ENCODE measurements at regions not wholly inside any gene's neighbourhood (a gene's known extent, or its start where the extent isn't known, plus 50 kb on each side); places are given as distances from the start of the nearest gene placed in this dataset.
A peak's percentile ranks its signal among the peaks of the same experiment; 100 is the strongest.

- Histone ChIP-seq H3K36me3 (ENCODE audit: low read depth, low read length) (no peaks in the 10 kb centered on the region), H3K9me2 (replicated peaks; ENCODE audit: low read length) (no peaks in the 10 kb centered on the region), H2AFZ (ENCODE audit: low read length) (no peak overlapping the region), H3K27me3 (ENCODE audit: low read length) (no peaks in the 10 kb centered on the region), H3K4me1 (ENCODE audit: insufficient read depth, low read length) (no peaks in the 10 kb centered on the region), H3K9ac (ENCODE audit: low read length) (no peak overlapping the region), H4K20me1 (ENCODE audit: low read length) (no peaks in the 10 kb centered on the region), H3K4me3 (ENCODE audit: low read length) (no peak overlapping the region), H3K9me3 (ENCODE audit: low read length) (no peaks in the 10 kb centered on the region), H3K4me2 (ENCODE audit: low read length) (no peak overlapping the region), H3K27ac (ENCODE audit: low read length) (no peak overlapping the region), H3F3A (ENCODE audit: low read length, unreplicated experiment) (no peaks in the 10 kb centered on the region), H3K79me2 (ENCODE audit: low read length) (no peaks in the 10 kb centered on the region)
- ChIA-PET CTCF (no interaction called here), POLR2A (ENCODE audit: unreplicated experiment) (no interaction called here)
- ATAC-seq (no peak), DNase-seq (no peak)
- no peak for TF ChIP-seq EZH2phosphoT487 (IDR thresholded peaks at IDR 0.05; ENCODE audit: borderline replicate concordance, low read length)
- no peak for TF ChIP-seq EZH2 (IDR thresholded peaks at IDR 0.05; ENCODE audit: low read length, unreplicated experiment)
- TF ChIP-seq, protein P1, sequence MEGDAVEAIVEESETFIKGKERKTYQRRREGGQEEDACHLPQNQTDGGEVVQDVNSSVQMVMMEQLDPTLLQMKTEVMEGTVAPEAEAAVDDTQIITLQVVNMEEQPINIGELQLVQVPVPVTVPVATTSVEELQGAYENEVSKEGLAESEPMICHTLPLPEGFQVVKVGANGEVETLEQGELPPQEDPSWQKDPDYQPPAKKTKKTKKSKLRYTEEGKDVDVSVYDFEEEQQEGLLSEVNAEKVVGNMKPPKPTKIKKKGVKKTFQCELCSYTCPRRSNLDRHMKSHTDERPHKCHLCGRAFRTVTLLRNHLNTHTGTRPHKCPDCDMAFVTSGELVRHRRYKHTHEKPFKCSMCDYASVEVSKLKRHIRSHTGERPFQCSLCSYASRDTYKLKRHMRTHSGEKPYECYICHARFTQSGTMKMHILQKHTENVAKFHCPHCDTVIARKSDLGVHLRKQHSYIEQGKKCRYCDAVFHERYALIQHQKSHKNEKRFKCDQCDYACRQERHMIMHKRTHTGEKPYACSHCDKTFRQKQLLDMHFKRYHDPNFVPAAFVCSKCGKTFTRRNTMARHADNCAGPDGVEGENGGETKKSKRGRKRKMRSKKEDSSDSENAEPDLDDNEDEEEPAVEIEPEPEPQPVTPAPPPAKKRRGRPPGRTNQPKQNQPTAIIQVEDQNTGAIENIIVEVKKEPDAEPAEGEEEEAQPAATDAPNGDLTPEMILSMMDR (conservative IDR thresholded peaks at IDR 0.05; ENCODE audit: low read depth, low read length) = no peak
- intact Hi-C loops (cut with micrococcal nuclease) = no loop called here
- no TSS peak for BruUV-seq (replicated peaks)
Observed at GRCh38 chr2:35228584-35228983, 1127.0 kb upstream of the CRIM1 start.

DNA sequence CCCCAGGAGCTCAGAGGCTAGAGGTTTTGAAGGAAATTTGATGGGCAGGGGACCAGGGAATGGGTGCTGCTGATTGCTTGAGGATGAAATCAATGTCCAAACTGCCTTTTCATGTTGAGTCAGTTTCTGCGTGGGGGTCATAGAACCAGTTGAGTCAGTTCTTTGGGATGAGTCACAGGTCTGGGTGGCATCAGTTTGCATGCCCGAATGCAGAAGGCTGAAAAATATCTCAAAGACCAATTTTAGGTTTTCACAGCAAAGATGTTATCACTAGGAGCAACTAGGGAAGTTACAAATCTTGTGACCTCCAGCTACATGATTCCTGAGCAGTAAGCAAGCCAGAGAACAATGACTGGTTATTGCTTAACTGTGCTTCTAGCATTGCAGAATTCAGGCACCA lies 1135.1 kb upstream of the CRIM1 start:
- ChIA-PET CTCF (no interaction called here), POLR2A (ENCODE audit: unreplicated experiment) (no interaction called here)
- TF ChIP-seq, protein P1 (conservative IDR thresholded peaks at IDR 0.05; ENCODE audit: low read depth, low read length) = no peak
- TF ChIP-seq EZH2 (IDR thresholded peaks at IDR 0.05; ENCODE audit: low read length, unreplicated experiment) (no peak), EZH2phosphoT487 (IDR thresholded peaks at IDR 0.05; ENCODE audit: borderline replicate concordance, low read length) (no peak)
- no peaks in the 10 kb centered on the region for H3F3A ChIP-seq (ENCODE audit: low read length, unreplicated experiment)
- H3K4me2 ChIP-seq (ENCODE audit: low read length) = no peak overlapping the region
- no peak overlapping the region for H3K27ac ChIP-seq (ENCODE audit: low read length)
- intact Hi-C loops (cut with micrococcal nuclease) = no loop called here
- H3K4me1 ChIP-seq (ENCODE audit: insufficient read depth, low read length) = no peaks in the 10 kb centered on the region
- no peaks in the 10 kb centered on the region for H3K9me2 ChIP-seq (replicated peaks; ENCODE audit: low read length)
- no peak overlapping the region for H2AFZ ChIP-seq (ENCODE audit: low read length)
- no peaks in the 10 kb centered on the region for H3K36me3 ChIP-seq (ENCODE audit: low read depth, low read length)
- no peak overlapping the region for H3K4me3 ChIP-seq (ENCODE audit: low read length)
- no peaks in the 10 kb centered on the region for H3K79me2 ChIP-seq (ENCODE audit: low read length)
- no peak overlapping the region for H3K9ac ChIP-seq (ENCODE audit: low read length)
- H3K27me3 ChIP-seq (ENCODE audit: low read length) = no peaks in the 10 kb centered on the region
- H3K9me3 ChIP-seq (ENCODE audit: low read length) = peaks cover 9% of the 10 kb centered on the region
- no peaks in the 10 kb centered on the region for H4K20me1 ChIP-seq (ENCODE audit: low read length)
- ATAC-seq (no peak), DNase-seq (peak; percentile 29)
- no TSS peak for BruUV-seq (replicated peaks)

- ATAC-seq (no peak), DNase-seq (no peak)
- ChIA-PET POLR2A (ENCODE audit: unreplicated experiment) (no interaction called here), CTCF (no interaction called here)
- Histone ChIP-seq H3F3A (ENCODE audit: low read length, unreplicated experiment) (no peaks in the 10 kb centered on the region), H3K4me2 (ENCODE audit: low read length) (no peak overlapping the region), H3K9ac (ENCODE audit: low read length) (no peak overlapping the region), H3K36me3 (ENCODE audit: low read depth, low read length) (no peaks in the 10 kb centered on the region), H3K9me3 (ENCODE audit: low read length) (no peaks in the 10 kb centered on the region), H4K20me1 (ENCODE audit: low read length) (no peaks in the 10 kb centered on the region), H3K9me2 (replicated peaks; ENCODE audit: low read length) (no peaks in the 10 kb centered on the region), H3K4me1 (ENCODE audit: insufficient read depth, low read length) (no peaks in the 10 kb centered on the region), H2AFZ (ENCODE audit: low read length) (no peak overlapping the region), H3K27me3 (ENCODE audit: low read length) (no peaks in the 10 kb centered on the region), H3K79me2 (ENCODE audit: low read length) (no peaks in the 10 kb centered on the region), H3K27ac (ENCODE audit: low read length) (no peak overlapping the region), H3K4me3 (ENCODE audit: low read length) (no peak overlapping the region)
- intact Hi-C loops (cut with micrococcal nuclease) = no loop called here
- BruUV-seq (replicated peaks) = no TSS peak
- TF ChIP-seq EZH2 (IDR thresholded peaks at IDR 0.05; ENCODE audit: low read length, unreplicated experiment) (no peak), EZH2phosphoT487 (IDR thresholded peaks at IDR 0.05; ENCODE audit: borderline replicate concordance, low read length) (no peak)
- TF ChIP-seq, protein P1 (conservative IDR thresholded peaks at IDR 0.05; ENCODE audit: low read depth, low read length) = no peak
Observed at GRCh38 chr2:35204881-35205280, 1150.7 kb upstream of the CRIM1 start.
